Astrocyte (in vitro differentiated cells and primary cell): ENCODE measurements at regions not wholly inside any gene's neighbourhood (a gene's known extent, or its start where the extent isn't known, plus 50 kb on each side); places are given as distances from the start of the nearest gene placed in this dataset.

ENCODE experiments used
- EZH2 ChIP-seq: IDR thresholded peaks from 2 replicates; pipeline ENCODE4 v1.6.1; 2012; ENCODE audit warnings: mild to moderate bottlenecking, low read length, inconsistent platforms; ENCODE audit not compliant: insufficient read depth
- TF ChIP-seq, protein P1 (sequence below): IDR thresholded peaks from 2 replicates; pipeline ENCODE4 v1.5.1; 2011; ENCODE audit warnings: low read depth, mild to moderate bottlenecking, inconsistent platforms, low read length, moderate library complexity; ENCODE audit not compliant: insufficient read depth

DNA sequence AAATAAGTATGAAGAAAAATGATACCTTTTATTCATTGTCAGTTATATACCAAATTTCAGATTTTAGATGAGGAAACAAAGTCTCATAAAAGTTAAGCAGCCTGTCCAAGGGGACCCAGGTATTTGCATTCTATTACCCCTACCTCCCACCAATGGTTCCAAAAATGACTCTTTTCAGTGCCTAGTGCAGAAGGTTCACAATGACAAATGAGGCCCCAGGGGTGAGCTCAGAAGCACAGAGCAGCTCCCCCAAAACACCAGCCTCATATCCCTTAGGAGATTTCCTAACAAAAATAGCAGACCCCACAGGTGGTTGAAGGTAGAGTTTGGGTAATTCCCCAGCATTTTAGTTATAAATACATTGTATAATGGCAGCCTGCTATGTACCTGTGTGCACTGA is 168.6 kb downstream of the REEP3 start:
- no peak for TF ChIP-seq EZH2
- TF ChIP-seq, protein P1, sequence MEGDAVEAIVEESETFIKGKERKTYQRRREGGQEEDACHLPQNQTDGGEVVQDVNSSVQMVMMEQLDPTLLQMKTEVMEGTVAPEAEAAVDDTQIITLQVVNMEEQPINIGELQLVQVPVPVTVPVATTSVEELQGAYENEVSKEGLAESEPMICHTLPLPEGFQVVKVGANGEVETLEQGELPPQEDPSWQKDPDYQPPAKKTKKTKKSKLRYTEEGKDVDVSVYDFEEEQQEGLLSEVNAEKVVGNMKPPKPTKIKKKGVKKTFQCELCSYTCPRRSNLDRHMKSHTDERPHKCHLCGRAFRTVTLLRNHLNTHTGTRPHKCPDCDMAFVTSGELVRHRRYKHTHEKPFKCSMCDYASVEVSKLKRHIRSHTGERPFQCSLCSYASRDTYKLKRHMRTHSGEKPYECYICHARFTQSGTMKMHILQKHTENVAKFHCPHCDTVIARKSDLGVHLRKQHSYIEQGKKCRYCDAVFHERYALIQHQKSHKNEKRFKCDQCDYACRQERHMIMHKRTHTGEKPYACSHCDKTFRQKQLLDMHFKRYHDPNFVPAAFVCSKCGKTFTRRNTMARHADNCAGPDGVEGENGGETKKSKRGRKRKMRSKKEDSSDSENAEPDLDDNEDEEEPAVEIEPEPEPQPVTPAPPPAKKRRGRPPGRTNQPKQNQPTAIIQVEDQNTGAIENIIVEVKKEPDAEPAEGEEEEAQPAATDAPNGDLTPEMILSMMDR, result no peak
